Spinal cord (tissue), 9 donors: ENCODE measurements at regions not wholly inside any gene's neighbourhood (a gene's known extent, or its start where the extent isn't known, plus 50 kb on each side); places are given as distances from the start of the nearest gene placed in this dataset.
"Not testable (repeated sequence)": the region's sequence is repeated elsewhere in the genome, so short reads cannot be mapped to it uniquely, and the experiment has no call there.

Source experiments
- DNase-seq, 6 donors: peaks; one replicate each; pipeline versions ENCODE4 v3.0.0 to v3.0.0-alpha.2; 2013 to 2015; ENCODE audit warnings: low spot score in 6 of 6, low read depth in 4 of 6
- H3K27ac ChIP-seq: one replicate; pipeline ENCODE4 v1.5.1; 2013; ENCODE audit warnings: low read depth, low read length, control low read depth
- H3K27me3 ChIP-seq: one replicate; pipeline ENCODE4 v1.6.1; 2013; ENCODE audit warnings: low read length; ENCODE audit not compliant: control insufficient read depth, insufficient read depth
- H3K36me3 ChIP-seq: one replicate; pipeline ENCODE4 v1.6.1; 2013; ENCODE audit warnings: low read length; ENCODE audit not compliant: control insufficient read depth, insufficient read depth
- H3K4me1 ChIP-seq: one replicate; pipeline ENCODE4 v1.6.1; 2013; ENCODE audit warnings: low read length; ENCODE audit not compliant: control insufficient read depth, insufficient read depth
- H3K4me3 ChIP-seq: one replicate; pipeline ENCODE4 v1.5.1; 2013; ENCODE audit warnings: low read depth, low read length, control low read depth
- H3K9me3 ChIP-seq: one replicate; pipeline ENCODE4 v1.6.1; 2013; ENCODE audit warnings: low read length; ENCODE audit not compliant: control insufficient read depth, insufficient read depth
- WGBS: methylation state at CpG from one replicate; pipeline ENCODE4 v1.1.5; 2013; ENCODE audit warnings: missing lambda C conversion rate; ENCODE audit not compliant: insufficient coverage; 5-methylcytosine and 5-hydroxymethylcytosine counted together
- donor health status: healthy.

DNA sequence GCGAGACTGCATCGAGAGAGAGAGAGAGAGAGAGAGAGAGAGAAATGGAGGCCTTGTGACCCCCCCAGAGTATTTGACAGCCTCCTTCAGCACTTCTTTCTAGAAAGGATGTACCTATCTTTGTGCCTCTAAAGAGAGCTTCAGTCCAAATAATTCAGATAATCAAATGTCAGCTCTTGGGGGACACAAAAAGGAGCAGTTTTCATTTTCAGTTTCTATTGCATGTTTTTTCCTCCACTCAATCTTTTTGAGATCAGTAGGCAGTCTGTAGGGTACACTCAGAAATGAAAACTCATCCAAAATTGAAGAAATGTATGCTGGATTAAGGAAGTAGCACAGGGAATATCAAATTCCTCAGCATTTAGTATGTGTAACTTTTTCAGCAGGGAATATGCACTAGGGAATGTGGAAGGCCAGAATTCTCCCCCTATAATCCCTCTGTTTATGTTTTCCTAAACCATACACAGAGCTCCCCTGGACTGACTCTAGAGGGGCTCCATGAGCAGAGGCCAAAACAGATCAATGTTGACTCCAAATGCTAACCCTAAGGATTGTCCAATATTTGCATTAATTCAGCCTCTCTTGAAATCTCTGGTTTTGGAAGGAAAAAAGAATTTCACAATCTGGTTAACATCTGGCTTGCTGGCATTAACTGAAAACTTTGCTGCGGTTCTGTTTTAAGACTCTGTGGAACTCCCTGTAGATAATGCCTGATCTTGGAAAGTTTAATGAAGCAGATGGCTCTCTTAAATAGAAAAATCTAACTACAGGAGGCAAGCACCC lies 250.1 kb downstream of the CEMIP2 start:
- H3K27me3 ChIP-seq: no peaks in the 10 kb centered on the region
- H3K4me1 ChIP-seq: peaks cover 4% of the 10 kb centered on the region
- WGBS: no CpG with 5 or more reads among the region's 3 CpGs
- DNase-seq: peak in 4 of 6 donors; percentile 20 to 80 (median 50)
- H3K9me3 ChIP-seq: no peaks in the 10 kb centered on the region
- H3K27ac ChIP-seq: no peak overlapping the region
- H3K36me3 ChIP-seq: no peaks in the 10 kb centered on the region
- H3K4me3 ChIP-seq: no peak overlapping the region

DNA sequence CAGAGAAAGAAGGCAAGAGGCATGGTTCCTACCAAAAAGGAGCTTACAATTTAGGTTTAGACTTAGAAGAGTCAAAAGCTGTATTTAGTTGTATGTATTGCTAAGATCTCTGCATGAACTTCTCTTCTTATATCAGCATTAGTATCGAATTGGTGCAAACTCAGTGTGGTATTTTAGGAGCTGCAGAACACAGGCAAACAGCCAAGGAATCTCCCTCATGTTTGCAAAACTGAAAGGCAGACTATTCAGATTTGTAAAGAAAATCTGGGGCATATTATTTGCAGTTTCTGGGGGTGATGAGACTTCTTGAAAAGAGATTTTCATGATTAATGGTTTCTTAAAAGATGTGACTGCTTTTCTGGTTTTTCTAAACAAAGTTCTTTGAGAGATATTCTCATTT lies 252.7 kb downstream of the CEMIP2 start:
- Histone ChIP-seq H3K4me3 (no peak overlapping the region), H3K36me3 (no peaks in the 10 kb centered on the region), H3K27me3 (no peaks in the 10 kb centered on the region), H3K9me3 (no peaks in the 10 kb centered on the region), H3K27ac (no peak overlapping the region), H3K4me1 (peaks cover 4% of the 10 kb centered on the region)
- peak in 1 of 6 donors; percentile 41 for DNase-seq
- no CpG with 5 or more reads among the region's 1 CpG for WGBS

DNA sequence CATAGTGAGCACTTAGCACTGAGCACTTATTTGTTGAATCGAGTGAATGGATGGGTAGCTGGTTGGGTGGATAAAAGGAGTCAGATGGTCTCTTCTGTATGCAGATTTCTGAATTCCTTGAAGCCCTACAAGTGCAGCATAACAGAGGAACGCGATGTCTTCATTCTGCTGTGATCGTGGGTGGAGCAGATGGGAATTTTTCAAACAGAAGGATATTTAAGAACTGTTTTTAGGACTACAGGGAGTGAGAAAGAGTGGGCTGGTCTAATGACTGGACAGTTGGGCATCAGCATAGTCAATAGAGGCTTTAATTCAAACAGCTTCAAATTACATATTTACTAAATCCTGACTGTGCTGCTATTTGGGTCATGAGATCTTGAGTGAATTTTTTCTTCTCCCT lies 253.2 kb downstream of the CEMIP2 start:
- H3K36me3 ChIP-seq: no peaks in the 10 kb centered on the region
- no peak overlapping the region for H3K27ac ChIP-seq
- H3K9me3 ChIP-seq: no peaks in the 10 kb centered on the region
- H3K4me3 ChIP-seq: no peak overlapping the region
- DNase-seq: peak in 1 of 6 donors; percentile 15
- H3K27me3 ChIP-seq: no peaks in the 10 kb centered on the region
- peaks cover 4% of the 10 kb centered on the region for H3K4me1 ChIP-seq
- 75% methylated on average over 4 of the region's 4 CpGs for WGBS

DNA sequence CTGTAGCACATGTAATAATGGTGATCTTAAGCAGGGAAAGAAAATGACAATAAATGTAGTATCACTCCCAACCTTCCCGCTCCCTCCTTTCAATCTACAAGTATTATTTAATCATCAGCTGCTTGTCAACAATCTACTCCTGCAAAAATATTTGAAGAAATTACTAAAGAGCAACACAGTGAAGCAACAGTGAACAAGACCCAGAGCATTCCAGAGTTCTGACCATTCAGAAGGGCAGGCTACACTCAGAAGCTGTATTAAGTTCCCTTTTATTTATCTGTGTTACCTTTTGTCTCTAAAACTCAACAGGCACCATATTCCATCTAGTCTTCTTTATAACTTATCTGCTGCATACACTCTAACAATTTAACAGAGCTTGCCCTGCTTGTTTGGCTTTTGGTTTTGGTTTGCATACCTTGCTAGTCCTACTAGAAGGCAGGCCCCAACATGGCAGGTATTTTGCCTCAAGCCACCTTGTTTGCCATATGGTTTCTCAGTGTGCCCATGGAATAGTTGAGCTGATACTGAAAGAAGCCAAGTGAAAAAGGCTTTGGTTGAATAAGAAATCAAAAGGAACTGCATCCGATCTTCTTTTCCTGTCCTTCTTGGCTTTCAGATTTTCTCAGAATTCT lies 253.9 kb downstream of the CEMIP2 start:
- no peak for DNase-seq
- Histone ChIP-seq H3K27me3 (no peaks in the 10 kb centered on the region), H3K36me3 (no peaks in the 10 kb centered on the region), H3K27ac (no peak overlapping the region), H3K4me1 (peaks cover 4% of the 10 kb centered on the region), H3K4me3 (no peak overlapping the region), H3K9me3 (no peaks in the 10 kb centered on the region)
- 86% methylated on average over 1 of the region's 2 CpGs for WGBS

DNA sequence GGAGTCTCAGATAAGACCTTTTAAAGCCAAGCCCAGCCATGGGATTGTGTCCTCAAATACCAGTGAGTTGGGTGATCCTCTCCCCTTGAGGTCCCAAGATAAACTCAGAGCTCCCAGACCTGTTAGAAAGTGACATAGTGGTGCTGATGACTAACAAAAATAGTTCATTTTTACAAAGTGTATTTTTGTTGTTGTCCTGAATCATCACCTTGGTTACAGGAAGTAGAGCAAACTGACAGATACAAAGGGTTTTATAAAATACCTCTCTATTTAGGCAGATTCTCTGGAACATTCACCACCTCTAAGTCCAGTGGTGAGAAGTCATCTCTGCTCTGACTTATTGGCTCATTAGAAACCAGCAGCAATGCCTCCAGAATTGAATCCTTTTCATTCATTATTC lies 259.3 kb downstream of the CEMIP2 start:
- Histone ChIP-seq H3K27me3 (no peaks in the 10 kb centered on the region), H3K9me3 (no peaks in the 10 kb centered on the region), H3K27ac (no peak overlapping the region), H3K4me1 (no peaks in the 10 kb centered on the region), H3K36me3 (no peaks in the 10 kb centered on the region), H3K4me3 (no peak overlapping the region)
- DNase-seq: no peak

DNA sequence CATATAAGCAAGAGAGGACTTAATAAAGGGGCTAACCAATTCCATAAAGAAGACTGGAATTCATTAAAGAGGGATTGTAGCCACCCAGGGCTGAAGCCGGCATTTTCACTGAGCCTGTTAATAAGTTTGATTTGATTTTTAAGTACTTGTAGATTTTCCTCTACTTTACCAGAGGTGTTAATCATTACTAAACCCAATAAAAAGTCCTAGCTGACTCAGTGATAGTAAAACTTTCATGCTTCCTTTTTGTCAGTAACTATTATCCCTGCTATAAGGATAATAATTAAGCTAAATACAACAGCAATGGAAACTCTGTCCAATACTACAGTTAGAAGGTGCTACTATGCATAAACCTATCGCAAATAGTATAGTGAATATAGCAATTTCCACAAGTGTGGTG lies 260.2 kb downstream of the CEMIP2 start:
- not testable (repeated sequence) for H3K4me1 ChIP-seq, H3K27me3 ChIP-seq, H3K4me3 ChIP-seq, DNase-seq, H3K9me3 ChIP-seq, H3K36me3 ChIP-seq, H3K27ac ChIP-seq
- no CpG with 5 or more reads among the region's 2 CpGs for WGBS

DNA sequence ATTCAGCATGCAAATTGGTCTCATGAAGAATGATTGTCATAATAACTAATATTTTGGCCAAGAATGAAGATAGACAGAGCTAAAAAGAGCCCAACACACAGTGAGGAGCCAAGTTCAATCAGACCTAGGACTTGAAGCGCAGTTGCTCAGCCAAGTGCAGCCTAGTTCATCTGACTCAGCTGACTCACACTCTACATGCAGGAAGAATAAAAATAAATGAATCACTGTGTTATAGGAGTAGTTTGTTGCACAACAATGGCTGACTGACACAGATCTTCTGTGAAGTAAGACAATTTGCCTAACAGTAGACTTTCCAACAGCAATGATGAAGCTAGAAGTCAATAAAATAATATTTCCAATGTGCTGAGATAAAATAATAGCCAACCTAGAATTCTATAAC lies 261.5 kb downstream of the CEMIP2 start:
- no CpG with 5 or more reads among the region's 1 CpG for WGBS
- H3K4me1 ChIP-seq: no peaks in the 10 kb centered on the region
- no peaks in the 10 kb centered on the region for H3K36me3 ChIP-seq
- no peak overlapping the region for H3K4me3 ChIP-seq
- H3K27me3 ChIP-seq: no peaks in the 10 kb centered on the region
- no peak overlapping the region for H3K27ac ChIP-seq
- H3K9me3 ChIP-seq: no peaks in the 10 kb centered on the region
- DNase-seq: no peak

DNA sequence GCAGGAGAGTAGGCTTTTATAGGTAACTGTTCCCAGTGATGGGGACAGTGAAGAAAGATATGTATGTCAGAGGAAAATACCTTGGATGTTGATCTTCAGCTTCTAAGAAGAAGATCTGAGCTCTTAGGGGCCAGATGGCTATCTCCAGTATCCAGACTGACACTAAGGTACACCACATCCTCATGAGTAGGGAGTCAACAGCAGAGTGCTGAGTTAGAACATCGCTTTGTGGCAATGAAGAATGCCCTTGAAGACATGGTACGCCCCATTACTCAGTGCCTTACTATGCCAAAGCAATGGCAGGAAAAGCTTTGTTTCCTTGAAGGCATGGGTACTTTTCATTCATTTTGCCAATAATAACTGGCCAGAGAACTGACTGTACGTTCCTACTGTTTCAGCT lies 263.7 kb downstream of the CEMIP2 start:
- WGBS: no CpG with 5 or more reads among the region's 3 CpGs
- Histone ChIP-seq H3K27me3 (no peaks in the 10 kb centered on the region), H3K9me3 (no peaks in the 10 kb centered on the region), H3K27ac (no peak overlapping the region), H3K4me1 (no peaks in the 10 kb centered on the region), H3K36me3 (no peaks in the 10 kb centered on the region), H3K4me3 (no peak overlapping the region)
- DNase-seq: no peak

DNA sequence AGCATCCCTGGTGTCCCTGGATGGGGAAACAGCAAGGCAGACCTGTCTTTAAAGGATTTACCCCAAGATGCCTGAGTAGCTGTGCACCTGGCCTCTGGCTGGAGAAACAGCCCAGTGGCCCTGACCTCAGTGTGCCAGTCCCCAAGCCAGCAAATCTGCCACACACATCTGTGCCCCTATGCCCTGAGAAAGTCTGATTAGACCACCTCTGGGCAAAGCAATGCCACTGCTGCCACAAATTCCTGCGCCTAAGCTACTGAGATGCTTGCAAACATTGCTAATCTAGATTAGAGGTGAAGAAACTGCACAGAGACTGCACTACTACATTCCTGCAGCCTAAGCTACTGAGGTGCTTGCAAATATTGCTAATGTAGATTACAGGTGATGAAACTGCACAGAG lies 269.6 kb downstream of the CEMIP2 start:
- Histone ChIP-seq H3K4me3 (no peak overlapping the region), H3K36me3 (no peaks in the 10 kb centered on the region), H3K27ac (no peak overlapping the region), H3K27me3 (no peaks in the 10 kb centered on the region), H3K4me1 (no peaks in the 10 kb centered on the region), H3K9me3 (peaks cover 4% of the 10 kb centered on the region)
- no peak for DNase-seq
- no CpG with 5 or more reads among the region's 1 CpG for WGBS

DNA sequence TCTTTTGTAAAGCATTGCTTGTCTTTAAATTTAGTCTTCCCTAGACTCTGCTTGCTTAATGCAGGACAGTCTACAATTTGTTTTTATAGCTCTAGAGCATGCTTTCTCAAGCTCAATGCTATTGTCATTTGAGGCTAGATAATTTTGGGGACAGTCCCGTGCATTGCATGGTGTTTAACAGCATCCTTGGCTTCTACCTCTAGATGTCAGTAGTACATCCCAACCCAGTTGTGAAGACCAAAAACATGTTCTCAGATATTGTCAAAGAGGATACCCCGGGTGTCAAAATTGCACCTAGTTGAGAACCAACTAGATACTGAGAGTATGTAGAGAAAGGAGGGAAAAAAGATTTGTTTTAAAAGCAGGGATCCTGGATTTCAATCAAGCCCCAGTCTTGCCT lies 277.5 kb downstream of the CEMIP2 start:
- Histone ChIP-seq H3K36me3 (no peaks in the 10 kb centered on the region), H3K4me3 (no peak overlapping the region), H3K4me1 (no peaks in the 10 kb centered on the region), H3K27me3 (no peaks in the 10 kb centered on the region), H3K27ac (no peak overlapping the region), H3K9me3 (no peaks in the 10 kb centered on the region)
- 100% methylated on average over 1 of the region's 2 CpGs for WGBS
- DNase-seq: peak in 2 of 6 donors; percentile 10 to 40
